ENCODE measurements at regions not wholly inside any gene's neighbourhood (a gene's known extent, or its start where the extent isn't known, plus 50 kb on each side); places are given as distances from the start of the nearest gene placed in this dataset.

DNA sequence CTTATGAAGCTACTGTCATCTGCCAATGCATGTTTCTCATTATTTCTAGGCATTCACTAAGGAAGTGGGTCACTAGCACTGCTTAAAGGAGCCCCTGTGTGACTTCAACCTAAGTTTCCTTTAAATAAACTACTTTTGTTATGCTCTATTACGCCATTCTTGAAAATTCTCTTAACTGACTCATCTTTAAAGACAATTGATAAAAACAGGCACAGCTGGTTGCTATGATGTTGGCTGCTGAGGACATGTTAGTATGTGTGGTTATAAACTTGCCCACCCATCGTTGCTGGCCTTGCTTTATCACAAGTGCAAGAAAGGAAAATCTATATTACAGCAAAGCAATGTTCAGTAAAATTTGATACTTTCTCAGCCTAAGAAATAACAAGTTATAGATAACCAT is 75.8 kb upstream of the CNTNAP4 start:
- Histone ChIP-seq H3K4me1 (no peaks in the 10 kb centered on the region), H3K4me2 (no peak overlapping the region), H3K9me3 (no peaks in the 10 kb centered on the region), H3K4me3 (no peak overlapping the region), H3K27ac (no peak overlapping the region)
- TF ChIP-seq FOSL2 (IDR thresholded peaks at IDR 0.05) (no peak), FOSL2 (CRISPR knock-in tag; IDR thresholded peaks at IDR 0.05) (no peak), ESRRA (IDR thresholded peaks at IDR 0.05; ENCODE audit: borderline replicate concordance, low read length) (no peak), POLR2A (IDR thresholded peaks at IDR 0.05; ENCODE audit: low read length) (no peak), FOSB (CRISPR knock-in tag; IDR thresholded peaks at IDR 0.05) (no peak), CHD2 (IDR thresholded peaks at IDR 0.05; ENCODE audit: low read length, partially characterized antibody) (no peak), NFE2L2 (conservative IDR thresholded peaks at IDR 0.05; ENCODE audit: low read length) (no peak), KDM5A (IDR thresholded peaks at IDR 0.05) (no peak), JUN (IDR thresholded peaks at IDR 0.05) (no peak), PBX3 (IDR thresholded peaks at IDR 0.05) (no peak), HES2 (IDR thresholded peaks at IDR 0.05) (no peak)
- no peak for ATAC-seq
- POLR2A ChIA-PET = no interaction called here
- CTCF ChIA-PET = no interaction called here
- DNase-seq (ENCODE audit: low read depth in 1 of 2, low spot score in 1 of 2) = no peak
- FAIRE-seq = no peak
- WGBS (ENCODE audit: missing lambda C conversion rate) = 11% methylated on average over 2 of the region's 2 CpGs

DNA sequence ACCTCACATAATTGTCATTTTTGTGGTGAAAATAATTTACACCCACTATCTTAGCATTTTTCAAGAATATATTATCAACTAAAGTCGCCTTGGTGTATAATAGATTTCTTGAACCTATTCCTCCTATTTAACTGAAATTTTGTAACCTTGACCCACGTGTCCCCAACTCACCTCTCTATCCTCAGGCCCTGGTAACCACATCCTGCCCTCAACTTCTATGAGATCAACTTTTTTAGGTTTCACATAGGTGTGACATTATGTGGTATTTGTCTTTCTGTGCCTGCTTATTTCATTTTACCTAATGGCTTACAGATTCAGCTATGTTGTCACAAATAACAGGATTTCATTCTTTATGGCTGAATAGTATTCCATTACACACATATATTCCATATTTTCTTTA is 73.0 kb upstream of the CNTNAP4 start:
- DNase-seq (ENCODE audit: low read depth in 1 of 2, low spot score in 1 of 2) (no peak), FAIRE-seq (no peak), ATAC-seq (no peak)
- Histone ChIP-seq H3K4me3 (no peak overlapping the region), H3K27ac (no peak overlapping the region), H3K4me2 (no peak overlapping the region), H3K9me3 (no peaks in the 10 kb centered on the region), H3K4me1 (no peaks in the 10 kb centered on the region)
- POLR2A ChIA-PET = no interaction called here
- 3% methylated on average over 2 of the region's 2 CpGs for WGBS (ENCODE audit: missing lambda C conversion rate)
- CTCF ChIA-PET = no interaction called here
- TF ChIP-seq RARB (CRISPR knock-in tag; IDR thresholded peaks at IDR 0.05) = no peak

- 26% methylated on average over 3 of the region's 3 CpGs for WGBS (ENCODE audit: missing lambda C conversion rate)
- no peak for FAIRE-seq
- DNase-seq (ENCODE audit: low read depth in 1 of 2, low spot score in 1 of 2) = no peak
- ChIA-PET POLR2A (no interaction called here), CTCF (no interaction called here)
- no peak overlapping the region for H3K4me2 ChIP-seq
- H3K27ac ChIP-seq = no peak overlapping the region
- no peaks in the 10 kb centered on the region for H3K9me3 ChIP-seq
- no peaks in the 10 kb centered on the region for H3K4me1 ChIP-seq
- no peak for TF ChIP-seq POLR2AphosphoS2 (conservative IDR thresholded peaks at IDR 0.05; ENCODE audit: low read length)
- TF ChIP-seq BCL3 (IDR thresholded peaks at IDR 0.05) = no peak
- TF ChIP-seq FOXS1 (CRISPR knock-in tag; IDR thresholded peaks at IDR 0.05) = no peak
- TF ChIP-seq KDM5A (IDR thresholded peaks at IDR 0.05) = no peak
- TF ChIP-seq HEYL (CRISPR knock-in tag; IDR thresholded peaks at IDR 0.05) = no peak
- TF ChIP-seq HOXB5 (CRISPR knock-in tag; IDR thresholded peaks at IDR 0.05) = no peak
- TF ChIP-seq BHLHE40 (IDR thresholded peaks at IDR 0.05; ENCODE audit: low read depth, low read length) = no peak
- no peak for TF ChIP-seq CEBPB (IDR thresholded peaks at IDR 0.05)
- TF ChIP-seq TP53 (CRISPR knock-in tag; IDR thresholded peaks at IDR 0.05) = no peak
- no peak for TF ChIP-seq ZNF302 (CRISPR knock-in tag; IDR thresholded peaks at IDR 0.05)
- TF ChIP-seq CBX8 (IDR thresholded peaks at IDR 0.05) = no peak
- ATAC-seq = no peak
- no peak overlapping the region for H3K4me3 ChIP-seq
Measured at GRCh38 chr16:76207270-76207669, 69.9 kb upstream of the CNTNAP4 start.

GRCh38 chr16:76210157-76210556 is 67.0 kb upstream of the CNTNAP4 start:
- no peaks in the 10 kb centered on the region for H3K4me1 ChIP-seq
- DNase-seq (ENCODE audit: low read depth in 1 of 2, low spot score in 1 of 2) (no peak), FAIRE-seq (no peak), ATAC-seq (no peak)
- TF ChIP-seq POLR2AphosphoS2 (conservative IDR thresholded peaks at IDR 0.05; ENCODE audit: low read length) (no peak), MAFK (IDR thresholded peaks at IDR 0.05; ENCODE audit: partially characterized antibody) (no peak)
- H3K4me2 ChIP-seq = no peak overlapping the region
- no peak overlapping the region for H3K4me3 ChIP-seq
- 25% methylated on average over 5 of the region's 5 CpGs for WGBS (ENCODE audit: missing lambda C conversion rate)
- H3K9me3 ChIP-seq = no peaks in the 10 kb centered on the region; the same call in 2 of the 3 replicates
- H3K27ac ChIP-seq = no peak overlapping the region
- ChIA-PET CTCF (no interaction called here), POLR2A (no interaction called here)
